Testis (tissue), 2 donors: ENCODE measurements at regions not wholly inside any gene's neighbourhood (a gene's known extent, or its start where the extent isn't known, plus 50 kb on each side); places are given as distances from the start of the nearest gene placed in this dataset.

Experiments used
- CTCF ChIP-seq, 3 experiments: fragments of 450-650 bp in 2 of 3; fragments of 200-600 bp in 1 of 3; sonication (generic) in 1 of 3; IDR thresholded peaks; one replicate each; pipeline ENCODE4 v1.5.1; 2016 to 2019; ENCODE audit warnings: antibody characterized with exemption in 3 of 3, mild to moderate bottlenecking in 2 of 3, moderate library complexity in 1 of 3
- POLR2A ChIP-seq: fragments of 450-650 bp; IDR thresholded peaks from one replicate; pipeline ENCODE4 v1.6.1; 2017; ENCODE audit warnings: antibody characterized with exemption, mild to moderate bottlenecking, moderate library complexity

- TF ChIP-seq CTCF (IDR thresholded peaks at IDR 0.05) (no peak), POLR2A (no peak)
Observed at GRCh38 chr1:8097908-8098307, 71.8 kb upstream of the ERRFI1 start.
